HG02678 (cell line): ENCODE measurements at regions not wholly inside any gene's neighbourhood (a gene's known extent, or its start where the extent isn't known, plus 50 kb on each side); places are given as distances from the start of the nearest gene placed in this dataset.
"Not testable (repeated sequence)": the region's sequence is repeated elsewhere in the genome, so short reads cannot be mapped to it uniquely, and the experiment has no call there.

ENCODE experiments used
- ATAC-seq: cut with Tn5 transposase; IDR thresholded peaks from one replicate; pipeline ENCODE4 v1.9.1; 2021; ENCODE audit warnings: mild to moderate bottlenecking, moderate library complexity; ENCODE audit not compliant: unreplicated experiment

GRCh38 chr12:92244036-92244435, 98.4 kb upstream of the BTG1 start:
- ATAC-seq, result no peak

- no peak for ATAC-seq
Observed at GRCh38 chr12:92242907-92243306, 97.3 kb upstream of the BTG1 start.

GRCh38 chr12:92237762-92238523, 92.3 kb upstream of the BTG1 start:
- no peak for ATAC-seq

GRCh38 chr12:92237262-92237661, 91.6 kb upstream of the BTG1 start:
- ATAC-seq, result no peak

GRCh38 chr12:92235703-92236472, 90.2 kb upstream of the BTG1 start:
- ATAC-seq, result no peak

GRCh38 chr12:92234533-92234932, 88.9 kb upstream of the BTG1 start:
- no peak for ATAC-seq

GRCh38 chr12:92233346-92234015, 87.8 kb upstream of the BTG1 start:
- ATAC-seq, result no peak

- ATAC-seq, result not testable (repeated sequence)
Observed at GRCh38 chr12:92232371-92232932, 86.8 kb upstream of the BTG1 start.

GRCh38 chr12:92231945-92232344, 86.3 kb upstream of the BTG1 start:
- ATAC-seq, result not testable (repeated sequence)

GRCh38 chr12:92231532-92231931, 85.9 kb upstream of the BTG1 start:
- ATAC-seq, result not testable (repeated sequence)

- no peak for ATAC-seq
Observed at GRCh38 chr12:92229381-92229780, 83.7 kb upstream of the BTG1 start.

- no peak for ATAC-seq
Observed at GRCh38 chr12:92226961-92227360, 81.3 kb upstream of the BTG1 start.

GRCh38 chr12:92226071-92226661, 80.5 kb upstream of the BTG1 start:
- ATAC-seq, result no peak

GRCh38 chr12:92224685-92225331, 79.2 kb upstream of the BTG1 start:
- ATAC-seq, result no peak

GRCh38 chr12:92223481-92223880, 77.8 kb upstream of the BTG1 start:
- ATAC-seq, result no peak

- ATAC-seq, result no peak
Observed at GRCh38 chr12:92221656-92222315, 76.1 kb upstream of the BTG1 start.

GRCh38 chr12:92218394-92219077, 72.9 kb upstream of the BTG1 start:
- no peak for ATAC-seq

- no peak for ATAC-seq
Observed at GRCh38 chr12:92216092-92216491, 70.4 kb upstream of the BTG1 start.

- no peak for ATAC-seq
Observed at GRCh38 chr12:92215358-92215757, 69.7 kb upstream of the BTG1 start.
